Glomerular visceral epithelial cell (primary cell): ENCODE measurements at regions not wholly inside any gene's neighbourhood (a gene's known extent, or its start where the extent isn't known, plus 50 kb on each side); places are given as distances from the start of the nearest gene placed in this dataset.

Experiments used
- DNase-seq: peaks from one replicate; pipeline ENCODE4 v3.0.0-alpha.2; 2016; ENCODE audit errors: extremely low spot score

GRCh38 chr6:139825935-139826374 lies 451.5 kb upstream of the CITED2 start:
- DNase-seq = no peak

- DNase-seq = no peak
Observed at GRCh38 chr6:139824864-139825263, 450.4 kb upstream of the CITED2 start.

GRCh38 chr6:139823808-139824126 lies 449.3 kb upstream of the CITED2 start:
- no peak for DNase-seq

- DNase-seq = no peak
Observed at GRCh38 chr6:139823099-139823807, 448.8 kb upstream of the CITED2 start.

DNA sequence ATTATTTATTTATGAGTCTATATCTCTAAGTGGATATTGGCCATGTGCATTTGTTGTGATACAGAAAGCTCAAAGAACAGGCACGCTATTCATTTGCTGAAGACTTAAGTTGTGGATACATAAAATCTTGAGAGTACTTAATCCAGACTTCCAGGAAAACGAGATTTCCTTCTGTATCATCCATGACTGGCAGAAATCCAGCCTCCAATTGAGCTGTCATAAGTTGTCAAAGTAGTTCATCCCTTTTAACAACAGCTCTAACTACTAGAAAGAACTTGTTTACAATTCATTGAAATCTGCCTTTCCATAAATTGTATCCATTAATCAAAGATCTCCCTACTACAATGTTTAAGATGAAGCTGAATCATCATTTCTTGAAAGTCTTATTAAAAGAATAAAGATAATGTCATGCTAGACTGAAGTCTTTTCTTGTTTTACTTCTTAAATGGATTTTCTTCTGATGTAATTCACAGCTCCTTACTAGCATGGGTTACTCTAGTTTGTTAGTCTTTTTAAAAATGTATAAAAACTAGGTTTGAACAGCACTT lies 447.3 kb upstream of the CITED2 start:
- DNase-seq = no peak

DNA sequence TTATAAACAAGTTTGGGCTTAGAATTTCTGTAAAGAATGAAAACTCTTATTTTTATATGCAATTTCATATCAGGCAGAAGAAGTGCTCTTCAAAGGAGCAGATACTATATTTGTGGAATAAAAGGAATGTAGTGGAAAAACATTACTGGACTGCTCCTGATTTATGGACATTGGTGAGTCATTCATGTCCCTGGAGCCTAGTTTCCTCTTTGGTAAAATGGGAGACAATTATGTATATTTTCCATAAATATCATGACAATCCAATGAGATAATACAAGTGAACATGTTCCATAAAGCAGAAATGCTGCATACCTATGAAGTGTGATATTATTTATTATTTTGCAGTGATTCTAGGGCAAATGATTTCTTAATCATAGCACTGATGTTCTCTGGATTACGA lies 445.8 kb upstream of the CITED2 start:
- peak; percentile 56 for DNase-seq

DNA sequence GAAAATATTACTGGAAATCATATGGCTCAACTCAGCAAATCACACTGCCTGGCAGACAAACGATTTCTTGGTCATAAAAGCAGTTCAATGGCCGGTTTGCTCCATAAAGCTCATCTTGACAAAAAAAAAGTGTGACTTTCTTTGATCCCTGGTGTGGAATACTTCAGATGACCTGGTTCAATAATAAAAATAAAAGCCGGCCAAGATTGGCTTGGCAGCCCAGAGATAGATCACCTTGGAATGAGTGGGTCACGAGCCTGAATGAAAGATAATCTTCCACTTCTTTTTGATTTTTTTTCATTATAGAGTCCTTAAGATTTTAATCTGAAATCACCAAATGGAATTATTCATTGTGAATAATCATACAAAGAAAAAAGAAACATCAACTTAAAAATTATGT lies 445.3 kb upstream of the CITED2 start:
- no peak for DNase-seq

GRCh38 chr6:139812939-139813338 lies 438.5 kb upstream of the CITED2 start:
- DNase-seq = no peak

DNA sequence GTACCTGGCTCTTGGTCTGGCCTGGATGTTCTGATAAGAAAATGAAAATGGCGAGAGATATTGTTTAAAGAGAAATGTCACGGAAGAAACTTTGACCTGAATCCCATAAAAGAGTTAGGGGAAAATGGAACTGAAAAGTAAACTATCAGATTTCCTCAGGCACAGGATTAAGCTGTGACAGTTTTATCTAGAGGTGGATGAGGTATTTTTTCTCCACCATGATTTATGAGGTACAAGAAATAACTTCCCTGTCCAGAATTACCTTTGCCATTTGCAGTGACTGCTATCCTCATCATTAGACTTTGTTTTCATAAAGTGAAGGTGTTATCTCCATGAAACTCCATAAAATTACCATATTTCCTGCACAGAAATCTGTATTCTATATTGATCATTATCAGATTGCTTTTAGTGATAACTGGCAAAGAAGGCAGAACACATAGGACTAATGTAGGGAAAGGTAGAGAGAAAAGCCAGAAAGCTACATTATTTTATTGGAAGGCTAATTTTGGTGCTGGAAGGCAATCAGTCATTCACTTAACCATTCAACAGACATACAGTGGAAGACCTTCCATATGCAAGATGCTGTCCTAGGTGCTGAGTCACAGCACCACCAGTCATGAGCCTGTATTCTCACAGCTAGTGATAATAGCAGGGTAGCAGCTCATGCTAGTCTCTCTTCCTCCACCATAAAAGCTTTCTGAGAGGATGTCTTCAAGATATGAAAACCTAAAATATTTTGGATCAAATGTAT lies 427.3 kb upstream of the CITED2 start:
- DNase-seq = no peak

- DNase-seq = no peak
Observed at GRCh38 chr6:139800837-139801236, 426.4 kb upstream of the CITED2 start.

DNA sequence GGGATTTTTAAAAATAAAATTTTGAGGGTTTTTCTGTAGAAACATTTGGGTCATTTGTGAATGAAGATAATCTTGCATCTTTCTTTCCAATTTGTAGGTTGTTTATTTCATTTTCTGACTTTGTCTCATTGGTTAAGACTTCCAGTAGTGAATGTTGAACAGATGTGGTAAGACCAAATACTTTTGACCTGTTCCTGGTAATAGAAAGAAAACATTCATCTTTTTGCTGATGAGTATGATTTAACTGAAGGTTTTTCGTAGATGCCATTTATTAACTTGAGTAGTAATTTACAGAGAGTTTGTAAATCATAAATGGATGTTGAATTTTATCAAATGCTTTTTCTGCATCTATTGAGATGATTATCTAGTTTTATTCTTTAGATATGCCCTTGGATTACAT lies 416.1 kb upstream of the CITED2 start:
- no peak for DNase-seq

DNA sequence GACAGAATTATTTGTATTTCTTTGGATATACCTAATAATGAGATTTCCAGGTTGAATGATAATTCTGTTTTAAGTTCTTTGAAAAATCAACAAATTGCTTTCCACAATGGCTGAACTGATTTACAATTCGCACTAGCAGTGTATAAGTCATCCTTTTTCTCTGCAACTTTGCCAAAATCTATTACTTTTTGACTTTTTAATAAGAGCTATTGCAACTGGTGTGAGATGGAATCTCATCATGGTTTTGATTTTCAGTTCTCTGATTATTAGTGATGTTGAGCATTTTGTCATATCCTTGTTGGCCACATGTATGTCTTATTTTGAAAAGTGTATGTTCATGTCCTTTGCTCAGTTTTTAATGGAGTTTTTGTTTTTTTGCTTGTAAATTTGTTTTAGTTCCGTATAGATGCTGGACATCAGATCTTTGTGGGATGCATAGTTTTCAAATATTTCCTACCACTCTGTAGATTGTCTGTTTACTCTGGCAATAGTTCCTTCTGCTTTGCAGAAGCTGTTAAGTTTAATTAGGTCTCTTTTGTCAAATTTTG lies 409.8 kb upstream of the CITED2 start:
- DNase-seq = no peak

GRCh38 chr6:139779988-139780774 lies 405.7 kb upstream of the CITED2 start:
- peak; percentile 25 for DNase-seq

DNA sequence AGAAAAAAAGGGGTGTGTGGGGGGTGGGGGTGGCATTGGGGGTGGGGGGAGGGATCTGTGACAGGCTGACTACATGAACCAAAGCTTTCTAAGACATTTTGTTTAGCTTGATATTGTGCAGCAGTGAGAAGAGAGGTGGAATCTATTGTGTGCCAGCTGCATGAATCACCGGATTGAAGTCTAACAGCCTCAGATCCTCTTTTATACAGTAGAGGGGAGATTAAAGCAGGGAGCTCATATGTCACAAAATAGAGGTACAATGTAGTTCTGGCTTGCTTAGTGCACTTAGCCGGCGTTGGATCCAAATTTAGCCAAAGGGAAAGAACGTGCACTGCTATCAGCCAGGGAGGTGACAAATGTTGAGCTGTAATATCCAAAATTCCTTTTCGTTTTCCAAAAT lies 404.2 kb upstream of the CITED2 start:
- peak; percentile 27 for DNase-seq

GRCh38 chr6:139778106-139778505 lies 403.7 kb upstream of the CITED2 start:
- no peak for DNase-seq

GRCh38 chr6:139777202-139777970 lies 402.9 kb upstream of the CITED2 start:
- no peak for DNase-seq

DNA sequence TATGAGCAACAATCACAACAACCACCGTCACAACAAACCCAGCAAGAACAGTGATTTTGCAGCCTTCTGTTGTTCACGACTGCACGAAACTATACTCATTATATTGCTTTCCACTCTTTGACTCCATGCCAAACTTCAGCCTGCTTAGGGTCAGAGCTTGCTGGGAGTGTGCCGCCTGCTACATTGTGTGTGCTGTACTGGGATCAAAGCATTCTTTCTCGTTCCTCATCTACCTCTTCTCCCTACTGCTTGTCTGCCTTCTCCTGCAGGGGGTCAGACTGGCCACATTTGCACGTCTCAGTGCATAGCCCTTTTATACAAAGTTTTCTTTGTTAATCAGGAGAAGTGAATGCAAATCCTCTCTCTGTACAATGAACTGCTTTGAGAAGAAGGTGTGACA lies 401.6 kb upstream of the CITED2 start:
- DNase-seq = no peak

DNA sequence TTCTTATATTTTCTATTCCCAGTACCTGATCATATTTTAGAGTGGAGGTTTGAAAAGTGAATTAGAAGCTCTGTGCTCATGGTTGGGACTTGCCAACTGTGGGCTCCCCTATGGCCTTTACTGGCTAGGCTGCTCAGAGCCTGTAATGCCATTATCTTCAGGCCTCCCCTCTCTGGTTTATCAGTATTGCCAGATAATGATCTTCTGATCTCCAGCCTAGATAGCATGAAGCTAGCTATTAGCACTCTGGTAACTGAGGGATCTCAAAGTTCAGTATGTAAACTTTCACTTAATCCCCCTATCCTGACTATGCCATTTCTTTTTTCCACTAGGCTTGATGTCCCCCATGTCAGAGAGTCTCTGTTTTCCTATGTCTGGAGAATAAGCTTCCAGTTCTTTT lies 393.7 kb upstream of the CITED2 start:
- DNase-seq = no peak

GRCh38 chr6:139766796-139767195 lies 392.3 kb upstream of the CITED2 start:
- DNase-seq = no peak

DNA sequence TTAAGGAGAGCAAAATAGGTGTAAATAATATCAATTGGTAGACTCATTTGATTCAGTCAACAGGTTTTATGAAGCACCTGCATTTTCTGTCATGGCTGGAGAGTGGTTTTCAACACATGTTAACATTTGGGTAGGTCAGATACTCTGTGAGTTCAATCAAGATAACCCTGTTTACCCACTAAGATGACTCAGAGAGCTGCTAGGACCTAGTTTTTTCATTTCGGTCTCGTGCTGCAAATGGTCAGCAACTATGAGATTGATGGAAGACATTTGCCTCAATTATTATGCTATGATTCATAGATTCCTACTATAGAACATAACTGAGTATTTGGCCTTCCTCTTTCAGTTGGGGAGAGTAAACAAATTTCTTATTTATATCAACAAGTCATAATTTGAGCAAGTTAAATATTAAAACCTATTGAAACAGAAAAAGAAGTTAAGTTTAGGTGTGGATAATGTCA lies 391.4 kb upstream of the CITED2 start:
- DNase-seq = peak; percentile 31

DNA sequence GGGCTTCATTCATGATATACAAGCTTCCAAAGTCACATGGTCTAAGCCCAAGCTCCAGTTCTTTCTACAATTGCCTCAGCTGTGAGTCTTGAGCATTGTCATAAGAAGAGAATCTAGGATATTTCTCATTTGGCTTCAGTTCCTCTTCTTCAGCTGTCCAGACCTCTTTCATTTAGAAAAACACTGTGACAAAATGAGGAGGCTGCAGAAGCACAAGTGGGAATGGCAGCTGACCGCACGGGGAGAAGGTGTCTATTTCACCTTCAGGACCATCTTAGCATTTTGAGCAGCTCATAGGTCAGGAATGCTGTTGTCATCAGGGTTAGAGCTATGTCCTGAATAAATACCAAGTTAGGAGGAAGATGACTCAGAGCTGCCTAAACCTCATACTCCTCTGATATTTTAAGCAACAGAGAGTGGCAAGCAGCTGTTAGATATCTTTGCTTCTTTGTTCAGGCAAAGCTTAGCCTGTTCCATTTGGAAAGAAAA lies 390.1 kb upstream of the CITED2 start:
- DNase-seq = peak; percentile 98
